ENCODE measurements at regions not wholly inside any gene's neighbourhood (a gene's known extent, or its start where the extent isn't known, plus 50 kb on each side); places are given as distances from the start of the nearest gene placed in this dataset.

DNA sequence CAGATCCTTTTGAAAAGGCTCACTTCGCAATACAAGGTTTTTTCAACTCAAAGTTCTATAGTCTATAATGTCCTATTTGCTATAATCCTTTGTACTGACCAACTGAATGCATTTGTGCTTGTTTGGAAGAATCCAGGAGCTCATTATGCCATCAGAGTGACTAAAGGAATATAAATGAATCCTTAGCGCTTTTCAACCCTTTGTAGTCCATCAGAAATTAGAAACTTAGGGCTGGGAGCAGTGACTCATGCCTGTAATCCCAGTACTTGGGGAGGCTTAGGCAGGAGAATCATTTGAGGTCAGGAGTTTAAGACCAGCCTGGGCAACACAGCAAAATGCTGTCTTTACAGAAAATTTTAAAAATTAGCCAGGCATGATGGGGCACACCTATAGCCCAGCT, 330.2 kb upstream of the CHAC2 start:
- in situ Hi-C loops (cut with HindIII; ENCODE audit: low sequenced_read_pairs) = no loop called here
- DNase-seq (ENCODE audit: low read depth, low spot score) = peak; percentile 41
- H3K4me3 ChIP-seq (ENCODE audit: low read depth, low read length) = no peak overlapping the region
- TF ChIP-seq, protein P1, sequence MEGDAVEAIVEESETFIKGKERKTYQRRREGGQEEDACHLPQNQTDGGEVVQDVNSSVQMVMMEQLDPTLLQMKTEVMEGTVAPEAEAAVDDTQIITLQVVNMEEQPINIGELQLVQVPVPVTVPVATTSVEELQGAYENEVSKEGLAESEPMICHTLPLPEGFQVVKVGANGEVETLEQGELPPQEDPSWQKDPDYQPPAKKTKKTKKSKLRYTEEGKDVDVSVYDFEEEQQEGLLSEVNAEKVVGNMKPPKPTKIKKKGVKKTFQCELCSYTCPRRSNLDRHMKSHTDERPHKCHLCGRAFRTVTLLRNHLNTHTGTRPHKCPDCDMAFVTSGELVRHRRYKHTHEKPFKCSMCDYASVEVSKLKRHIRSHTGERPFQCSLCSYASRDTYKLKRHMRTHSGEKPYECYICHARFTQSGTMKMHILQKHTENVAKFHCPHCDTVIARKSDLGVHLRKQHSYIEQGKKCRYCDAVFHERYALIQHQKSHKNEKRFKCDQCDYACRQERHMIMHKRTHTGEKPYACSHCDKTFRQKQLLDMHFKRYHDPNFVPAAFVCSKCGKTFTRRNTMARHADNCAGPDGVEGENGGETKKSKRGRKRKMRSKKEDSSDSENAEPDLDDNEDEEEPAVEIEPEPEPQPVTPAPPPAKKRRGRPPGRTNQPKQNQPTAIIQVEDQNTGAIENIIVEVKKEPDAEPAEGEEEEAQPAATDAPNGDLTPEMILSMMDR (IDR thresholded peaks at IDR 0.05; ENCODE audit: low read depth, low read length) = no peak

DNA sequence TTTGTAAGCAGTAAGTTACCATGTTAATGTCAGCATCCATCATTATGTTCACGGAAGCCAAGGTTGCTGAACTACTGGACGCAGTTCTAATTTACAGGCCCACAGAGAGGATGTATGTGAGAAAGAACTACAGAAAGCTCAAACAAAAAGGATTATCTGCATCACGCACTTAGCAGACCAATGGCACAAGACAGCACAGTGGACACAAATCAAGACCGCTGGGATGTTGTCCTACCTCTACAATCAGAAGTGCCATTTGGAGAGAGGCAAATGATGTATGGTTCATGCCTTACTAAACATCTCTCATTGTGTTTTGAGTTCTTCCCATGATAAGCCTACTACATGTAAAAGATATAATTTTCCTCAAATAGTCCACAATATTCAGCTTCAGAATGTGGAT, 330.7 kb upstream of the CHAC2 start:
- TF ChIP-seq, protein P1 (IDR thresholded peaks at IDR 0.05; ENCODE audit: low read depth, low read length) = no peak
- H3K4me3 ChIP-seq (ENCODE audit: low read depth, low read length) = no peak overlapping the region
- in situ Hi-C loops (cut with HindIII; ENCODE audit: low sequenced_read_pairs) = no loop called here
- DNase-seq (ENCODE audit: low read depth, low spot score) = no peak

DNA sequence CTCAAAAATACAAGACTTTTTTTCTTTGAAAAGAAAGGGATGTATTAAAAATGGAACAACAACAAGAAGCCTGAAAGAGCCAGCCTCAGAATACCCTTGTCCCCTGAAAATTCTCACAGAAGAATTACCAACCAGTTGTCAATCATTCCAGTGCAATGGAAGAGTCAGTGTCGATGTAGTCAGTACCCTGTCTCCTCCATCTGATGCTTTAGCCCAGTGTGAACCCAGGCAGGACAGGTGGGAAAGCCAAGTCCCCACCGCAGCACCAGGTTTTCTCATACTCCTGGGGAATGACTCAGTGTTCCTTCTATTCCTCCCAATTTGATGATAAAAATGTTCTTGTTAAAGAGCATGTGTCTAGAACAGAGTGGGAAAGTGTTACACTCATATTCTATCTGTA, 332.0 kb upstream of the CHAC2 start:
- in situ Hi-C loops (cut with HindIII; ENCODE audit: low sequenced_read_pairs) = no loop called here
- no peak for DNase-seq (ENCODE audit: low read depth, low spot score)
- H3K4me3 ChIP-seq (ENCODE audit: low read depth, low read length) = no peak overlapping the region
- TF ChIP-seq, protein P1 (IDR thresholded peaks at IDR 0.05; ENCODE audit: low read depth, low read length) = no peak

DNA sequence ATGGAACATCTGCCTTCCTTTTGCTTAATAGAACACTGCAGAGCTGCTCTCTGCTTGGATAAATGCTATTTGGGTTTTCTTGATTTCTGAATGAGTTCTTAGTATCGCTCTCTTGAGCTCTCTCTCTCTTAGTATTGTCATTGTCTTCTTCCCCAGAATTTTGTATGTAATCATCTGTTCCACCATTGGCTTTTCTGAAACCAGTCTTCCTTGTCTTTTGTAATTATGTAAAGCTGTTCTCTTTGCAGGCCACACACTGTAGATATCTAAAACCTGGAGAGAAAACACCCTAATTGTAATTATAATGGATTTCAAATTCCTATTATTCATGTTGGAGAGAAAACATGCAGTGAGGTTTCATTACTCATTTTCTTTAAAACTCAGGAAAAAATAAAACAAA, 333.1 kb upstream of the CHAC2 start:
- TF ChIP-seq, protein P1 (IDR thresholded peaks at IDR 0.05; ENCODE audit: low read depth, low read length) = no peak

DNA sequence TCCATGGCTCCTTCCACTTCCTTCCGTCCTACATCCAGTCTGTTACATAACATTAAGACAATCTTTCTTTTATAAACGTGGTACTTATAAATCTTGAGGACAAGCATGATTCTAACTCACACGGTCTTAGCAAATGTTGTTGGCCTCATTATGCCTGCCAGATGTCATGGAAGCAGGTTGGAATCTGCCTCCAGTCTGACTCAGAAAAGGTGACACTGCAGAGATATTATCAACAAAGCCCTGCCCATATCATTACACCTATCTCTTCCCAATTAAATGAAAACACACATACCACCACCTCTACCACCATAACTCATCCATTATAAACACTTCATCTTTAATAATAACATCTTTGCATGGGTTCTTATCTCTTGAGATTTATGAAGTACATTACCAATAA, 334.7 kb upstream of the CHAC2 start:
- in situ Hi-C loops (cut with HindIII; ENCODE audit: low sequenced_read_pairs) = no loop called here
- no peak overlapping the region for H3K4me3 ChIP-seq (ENCODE audit: low read depth, low read length)
- TF ChIP-seq, protein P1 (IDR thresholded peaks at IDR 0.05; ENCODE audit: low read depth, low read length) = no peak

More for the DNA sequence above, 333.1 kb upstream of the CHAC2 start:
- DNase-seq (ENCODE audit: low read depth, low spot score) = no peak
- H3K4me3 ChIP-seq (ENCODE audit: low read depth, low read length) = no peak overlapping the region
- in situ Hi-C loops (cut with HindIII; ENCODE audit: low sequenced_read_pairs) = no loop called here

DNA sequence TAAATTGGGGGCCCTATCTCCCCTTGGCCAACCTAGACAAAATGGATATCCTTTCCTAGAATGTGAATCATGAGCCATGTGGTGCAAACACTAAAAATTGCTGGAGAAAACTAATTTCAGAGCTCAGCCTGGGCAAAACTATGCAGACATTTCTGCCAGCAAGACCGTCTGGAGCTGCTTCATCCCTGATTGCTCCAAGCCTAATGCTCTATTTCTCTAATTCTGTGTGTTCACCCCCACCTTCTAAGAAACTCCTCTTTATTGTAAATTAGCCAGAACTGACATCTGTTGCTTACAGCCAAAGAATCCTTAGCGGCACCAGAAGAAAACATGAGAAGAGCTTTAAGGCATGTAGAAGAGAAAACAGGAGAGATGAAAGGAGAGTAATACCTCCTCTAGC, 337.7 kb upstream of the CHAC2 start:
- H3K4me3 ChIP-seq (ENCODE audit: low read depth, low read length) = no peak overlapping the region
- DNase-seq (ENCODE audit: low read depth, low spot score) = no peak
- in situ Hi-C loops (cut with HindIII; ENCODE audit: low sequenced_read_pairs) = no loop called here
- TF ChIP-seq, protein P1 (IDR thresholded peaks at IDR 0.05; ENCODE audit: low read depth, low read length) = no peak

More for the DNA sequence above, 334.7 kb upstream of the CHAC2 start:
- DNase-seq (ENCODE audit: low read depth, low spot score) = no peak

DNA sequence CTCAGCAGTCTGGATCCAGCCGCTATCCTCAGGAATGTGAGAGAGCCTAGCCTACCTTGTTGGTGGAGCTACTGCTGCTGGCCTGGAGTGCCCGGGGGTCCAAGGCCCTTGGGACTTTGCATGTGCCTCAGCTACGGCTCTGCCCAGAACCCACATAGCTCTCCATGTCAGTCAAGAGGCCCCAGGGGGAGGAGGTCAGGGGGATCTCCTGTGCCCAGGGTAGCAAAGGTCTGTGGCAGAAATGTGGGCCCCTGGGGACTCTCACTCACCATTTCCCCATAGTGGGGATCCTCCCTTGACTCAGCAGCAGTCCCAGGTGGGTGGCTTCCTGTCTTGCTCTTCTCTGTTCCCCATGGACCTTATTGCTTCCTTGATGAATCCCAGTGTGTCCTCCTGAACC, 342.7 kb upstream of the CHAC2 start:
- in situ Hi-C loops (cut with HindIII; ENCODE audit: low sequenced_read_pairs) = no loop called here
- DNase-seq (ENCODE audit: low read depth, low spot score) = no peak
- TF ChIP-seq, protein P1 (IDR thresholded peaks at IDR 0.05; ENCODE audit: low read depth, low read length) = no peak
- H3K4me3 ChIP-seq (ENCODE audit: low read depth, low read length) = no peak overlapping the region
